GM13976 (cell line): ENCODE measurements at regions not wholly inside any gene's neighbourhood (a gene's known extent, or its start where the extent isn't known, plus 50 kb on each side); places are given as distances from the start of the nearest gene placed in this dataset.

ENCODE experiments used
- DNase-seq: peaks from one replicate; pipeline ENCODE4 v3.0.0; 2012; ENCODE audit warnings: low spot score
- in situ Hi-C: fragments of 300-500 bp; cut with MboI; formaldehyde crosslinking; loops from one replicate; pipeline ENCODE4 v1.12.0; 2022; ENCODE audit warnings: low sequenced_read_pairs, mixed read lengths, inconsistent platforms; ENCODE audit not compliant: unreplicated experiment
- TF ChIP-seq, protein P1 (sequence below): IDR thresholded peaks from 2 replicates; pipeline ENCODE4 v1.5.1; 2012; ENCODE audit warnings: borderline replicate concordance, mild to moderate bottlenecking; ENCODE audit not compliant: insufficient read depth; ENCODE audit errors: extremely low read depth, missing control alignments, control extremely low read depth

DNA sequence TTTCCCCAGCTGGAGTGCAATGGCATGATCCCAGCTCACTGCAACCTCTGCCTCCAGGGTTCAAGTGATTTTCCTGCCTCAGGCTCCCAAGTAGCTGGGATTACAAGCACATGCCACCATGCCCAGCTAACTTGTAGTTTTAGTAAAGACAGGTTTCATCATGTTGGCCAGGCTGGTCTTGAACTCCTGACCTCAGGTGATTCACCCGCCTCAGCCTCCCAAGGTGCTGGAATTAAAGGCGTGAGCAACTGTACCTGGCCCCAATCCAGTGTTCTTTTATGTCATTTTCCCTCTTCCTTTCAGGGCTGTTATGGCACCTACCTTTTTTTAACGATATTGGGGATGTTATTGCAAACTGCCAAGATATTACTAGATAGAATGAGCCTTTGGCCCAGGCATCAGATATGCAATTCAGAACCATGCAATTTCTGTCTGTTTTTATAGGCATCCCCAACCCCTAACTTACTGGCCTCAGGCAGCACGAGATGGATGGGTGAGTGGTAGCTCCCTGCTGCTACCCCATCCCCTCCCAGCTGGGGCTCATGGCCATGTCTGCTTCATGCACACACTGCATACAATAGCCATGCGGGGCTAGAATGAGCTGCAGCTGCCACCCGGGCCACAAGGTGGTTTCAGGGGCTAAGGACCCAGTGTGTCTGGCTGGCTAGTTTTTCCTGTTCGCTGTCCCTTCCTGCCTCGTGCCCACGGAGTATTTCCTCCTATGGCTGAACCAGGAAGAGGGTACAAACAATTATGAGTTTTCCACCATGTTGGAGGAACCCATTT lies 1080.1 kb upstream of the SORCS1 start:
- no peak for DNase-seq
- in situ Hi-C loops = no loop called here
- TF ChIP-seq, protein P1, sequence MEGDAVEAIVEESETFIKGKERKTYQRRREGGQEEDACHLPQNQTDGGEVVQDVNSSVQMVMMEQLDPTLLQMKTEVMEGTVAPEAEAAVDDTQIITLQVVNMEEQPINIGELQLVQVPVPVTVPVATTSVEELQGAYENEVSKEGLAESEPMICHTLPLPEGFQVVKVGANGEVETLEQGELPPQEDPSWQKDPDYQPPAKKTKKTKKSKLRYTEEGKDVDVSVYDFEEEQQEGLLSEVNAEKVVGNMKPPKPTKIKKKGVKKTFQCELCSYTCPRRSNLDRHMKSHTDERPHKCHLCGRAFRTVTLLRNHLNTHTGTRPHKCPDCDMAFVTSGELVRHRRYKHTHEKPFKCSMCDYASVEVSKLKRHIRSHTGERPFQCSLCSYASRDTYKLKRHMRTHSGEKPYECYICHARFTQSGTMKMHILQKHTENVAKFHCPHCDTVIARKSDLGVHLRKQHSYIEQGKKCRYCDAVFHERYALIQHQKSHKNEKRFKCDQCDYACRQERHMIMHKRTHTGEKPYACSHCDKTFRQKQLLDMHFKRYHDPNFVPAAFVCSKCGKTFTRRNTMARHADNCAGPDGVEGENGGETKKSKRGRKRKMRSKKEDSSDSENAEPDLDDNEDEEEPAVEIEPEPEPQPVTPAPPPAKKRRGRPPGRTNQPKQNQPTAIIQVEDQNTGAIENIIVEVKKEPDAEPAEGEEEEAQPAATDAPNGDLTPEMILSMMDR = no peak

DNA sequence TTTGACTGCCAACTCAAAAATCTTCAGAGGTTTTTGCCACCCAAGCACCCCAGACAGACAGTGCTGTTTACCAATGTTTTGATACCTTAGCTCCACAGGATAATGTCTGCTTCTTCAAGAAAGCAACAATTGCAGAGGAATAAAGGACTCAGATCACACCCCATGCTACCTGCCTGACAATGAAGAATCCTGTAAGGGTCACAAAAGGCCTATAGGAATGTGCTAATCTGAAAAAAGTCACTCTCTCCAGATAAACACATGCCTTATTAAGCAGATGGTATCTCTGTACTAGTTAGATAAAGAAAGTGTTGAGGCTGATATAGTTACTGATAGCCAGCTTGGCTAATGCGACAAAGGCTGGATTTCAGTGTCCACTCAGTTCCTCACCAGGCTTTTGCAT lies 1076.7 kb upstream of the SORCS1 start:
- no peak for DNase-seq
- in situ Hi-C loops = no loop called here
- TF ChIP-seq, protein P1 = no peak

DNA sequence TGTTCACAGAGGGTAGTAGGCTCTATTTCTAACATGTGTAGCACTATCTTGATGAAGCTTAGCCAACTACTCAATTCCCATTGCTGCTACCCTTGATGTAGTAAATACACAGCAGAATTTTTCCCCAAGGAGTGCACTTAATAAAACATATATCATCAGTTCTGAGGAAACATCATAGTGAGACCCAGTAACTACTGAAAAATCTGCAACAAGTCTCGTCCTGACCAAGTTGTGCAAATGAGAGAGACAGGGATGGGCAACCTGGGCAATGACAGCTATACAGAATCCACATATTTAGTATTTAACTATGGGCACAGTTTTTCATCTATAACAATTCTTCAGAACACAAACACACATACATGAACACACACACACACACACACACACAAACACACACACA lies 1073.8 kb upstream of the SORCS1 start:
- in situ Hi-C loops = no loop called here
- TF ChIP-seq, protein P1 = no peak
- DNase-seq = no peak

DNA sequence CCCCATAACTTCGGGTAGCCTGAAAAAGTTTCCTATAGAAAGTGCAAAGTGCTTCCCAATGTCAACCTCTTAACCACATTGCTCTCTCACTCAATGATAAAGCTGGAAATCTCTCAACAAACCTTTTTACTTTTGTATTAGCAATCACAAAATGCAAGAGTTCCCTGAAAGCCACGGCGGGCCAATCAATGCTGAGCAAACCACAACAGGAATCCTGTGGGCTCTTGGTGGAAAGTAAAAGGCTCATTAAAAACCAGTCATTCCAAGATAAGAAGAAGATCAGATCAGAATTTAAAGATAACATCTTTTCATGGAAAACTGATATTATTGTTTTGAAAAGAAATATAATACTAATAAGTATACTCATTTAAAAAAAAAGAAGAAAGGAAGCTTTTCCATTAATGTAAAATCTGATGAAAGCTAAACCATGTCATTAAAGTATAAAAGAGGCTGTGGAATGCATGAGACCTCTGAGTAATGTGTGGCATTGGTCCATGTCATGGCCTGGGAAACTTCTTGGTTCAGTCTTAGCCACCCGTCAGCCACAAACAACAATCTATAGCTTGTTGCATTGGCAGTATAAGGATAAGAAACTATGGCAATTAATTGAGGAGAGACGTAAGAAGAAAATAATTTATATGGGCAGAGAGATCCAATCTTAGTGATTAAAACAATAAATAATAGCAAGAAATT lies 1066.1 kb upstream of the SORCS1 start:
- in situ Hi-C loops = no loop called here
- TF ChIP-seq, protein P1 = no peak
- DNase-seq = no peak

DNA sequence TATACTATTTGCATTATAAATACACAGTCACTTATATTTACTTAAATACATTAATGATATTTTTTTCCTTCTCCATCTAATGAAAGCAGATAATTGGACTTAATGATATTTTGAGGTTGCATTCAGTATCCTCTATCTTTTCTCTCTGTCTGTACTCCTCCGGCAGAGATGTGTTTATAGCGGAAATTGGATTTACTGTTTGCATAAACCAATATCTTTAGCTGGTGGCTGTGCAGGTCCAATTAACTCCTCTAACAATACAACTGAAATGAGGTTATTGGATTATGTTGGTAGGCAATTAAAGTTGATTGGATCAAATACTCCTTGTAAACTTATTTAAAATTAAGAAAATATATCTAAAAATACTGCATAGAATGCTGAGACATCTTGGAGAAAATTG lies 1044.2 kb upstream of the SORCS1 start:
- TF ChIP-seq, protein P1 = no peak
- no peak for DNase-seq
- in situ Hi-C loops = no loop called here

DNA sequence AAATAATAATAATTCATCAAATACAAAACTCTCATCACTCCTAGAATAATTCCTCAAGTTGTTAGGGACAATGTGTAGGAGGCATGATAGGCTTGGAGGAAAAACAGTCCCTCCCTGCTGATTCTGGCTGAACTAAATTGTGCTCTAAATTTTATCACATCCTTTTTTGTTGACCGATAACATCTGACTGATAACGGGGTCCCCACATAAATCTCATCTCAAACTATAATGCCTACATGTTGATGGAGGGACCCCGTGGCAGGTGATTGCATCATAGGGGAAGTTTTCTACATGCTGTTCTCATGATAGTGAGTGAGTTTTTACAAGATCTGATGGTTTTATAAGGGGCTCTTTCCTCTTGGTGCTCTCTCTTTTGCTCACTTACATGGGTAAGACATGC lies 1043.5 kb upstream of the SORCS1 start:
- DNase-seq = no peak
- in situ Hi-C loops = no loop called here
- TF ChIP-seq, protein P1 = no peak
